Coronary artery (tissue), 2 donors: ENCODE measurements at regions not wholly inside any gene's neighbourhood (a gene's known extent, or its start where the extent isn't known, plus 50 kb on each side); places are given as distances from the start of the nearest gene placed in this dataset.

Experiments
- DNase-seq: peaks from one replicate; pipeline ENCODE4 v3.0.0-alpha.2; 2017; ENCODE audit warnings: low spot score
- H3K27ac ChIP-seq, 2 donors: fragments of 200-600 bp; sonication (generic); one replicate each; pipeline ENCODE4 v1.5.1; 2016 to 2019
- H3K4me3 ChIP-seq: fragments of 200-600 bp; sonication (generic); 2 replicates; pipeline ENCODE4 v1.5.1; 2016; ENCODE audit warnings: mild to moderate bottlenecking, moderate library complexity
- CTCF ChIP-seq: fragments of 200-600 bp; sonication (generic); IDR thresholded peaks from one replicate; pipeline ENCODE4 v1.5.1; 2019; ENCODE audit warnings: antibody characterized with exemption

GRCh38 chr11:64449381-64450167 lies 90.6 kb downstream of the RPS6KA4 start:
- no peak for DNase-seq
- TF ChIP-seq CTCF = peak; percentile 72
- H3K4me3 ChIP-seq = peak overlapping the region; percentile 62
- H3K27ac ChIP-seq = peak overlapping the region; percentile 46 to 89

- H3K4me3 ChIP-seq = no peak overlapping the region
- DNase-seq = no peak
- TF ChIP-seq CTCF = no peak
- H3K27ac ChIP-seq = no peak overlapping the region
Measured at GRCh38 chr11:64450168-64450560, 91.2 kb downstream of the RPS6KA4 start.

- no peak overlapping the region for H3K4me3 ChIP-seq
- no peak for DNase-seq
- H3K27ac ChIP-seq = no peak overlapping the region
- TF ChIP-seq CTCF = no peak
Measured at GRCh38 chr11:64451856-64452255, 92.9 kb downstream of the RPS6KA4 start.

GRCh38 chr11:64453466-64453865 lies 94.5 kb downstream of the RPS6KA4 start:
- no peak overlapping the region for H3K27ac ChIP-seq
- no peak overlapping the region for H3K4me3 ChIP-seq
- no peak for DNase-seq
- TF ChIP-seq CTCF = no peak

- no peak for TF ChIP-seq CTCF
- no peak overlapping the region for H3K4me3 ChIP-seq
- DNase-seq = peak; percentile 53
- no peak overlapping the region for H3K27ac ChIP-seq
Measured at GRCh38 chr11:64455456-64456261, 96.7 kb downstream of the RPS6KA4 start.

GRCh38 chr11:64456509-64457320 lies 97.8 kb downstream of the RPS6KA4 start:
- peak; percentile 43 for DNase-seq
- no peak for TF ChIP-seq CTCF
- Histone ChIP-seq H3K27ac (no peak overlapping the region), H3K4me3 (no peak overlapping the region)
